ENCODE measurements at regions not wholly inside any gene's neighbourhood (a gene's known extent, or its start where the extent isn't known, plus 50 kb on each side); places are given as distances from the start of the nearest gene placed in this dataset.

DNA sequence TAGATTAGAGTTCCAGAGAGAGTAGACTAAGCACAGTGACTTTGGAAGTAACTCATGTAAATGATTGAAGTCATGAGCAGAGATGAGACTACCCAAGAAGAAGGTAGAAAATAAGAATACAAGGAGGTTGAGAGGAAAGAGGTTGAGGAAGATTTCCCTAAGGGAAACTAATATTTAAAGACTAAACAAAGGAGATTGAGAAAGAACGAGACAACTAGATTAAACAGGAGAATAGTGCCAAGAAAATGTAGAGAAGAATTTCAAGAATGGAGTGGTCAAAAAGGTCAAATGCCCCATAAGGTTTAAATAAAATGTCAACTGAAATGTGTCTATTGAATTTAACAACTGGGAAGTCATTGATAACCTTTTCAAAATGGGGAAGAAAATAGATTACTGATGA is 59.0 kb downstream of the RPS29 start:
- DNase-seq (ENCODE audit: low read depth) = no peak

GRCh38 chr14:49526101-49526500 is 60.1 kb downstream of the RPS29 start:
- DNase-seq (ENCODE audit: low read depth) = no peak

DNA sequence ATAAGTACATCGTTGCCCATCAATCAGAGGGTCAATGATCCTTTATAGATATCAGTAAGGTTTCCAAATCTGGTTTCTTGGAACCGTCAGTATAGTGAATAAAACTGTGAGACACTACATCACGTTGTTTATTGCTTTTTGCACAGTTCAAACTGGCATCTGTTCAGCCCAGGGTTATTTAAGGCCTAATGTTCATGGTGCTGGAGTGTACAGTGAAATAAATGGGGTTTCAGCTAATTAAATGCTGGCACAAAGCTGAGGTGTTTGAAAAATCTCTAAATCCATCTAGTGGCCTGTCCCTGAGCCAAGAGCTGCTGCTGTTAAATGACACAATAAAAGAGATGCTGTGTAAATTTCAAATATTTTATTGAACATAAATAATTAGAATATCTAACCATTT is 69.9 kb downstream of the RPS29 start:
- no peak for DNase-seq (ENCODE audit: low read depth)

- DNase-seq (ENCODE audit: low read depth) = no peak
Observed at GRCh38 chr14:49512571-49512970, 73.6 kb downstream of the RPS29 start.

DNA sequence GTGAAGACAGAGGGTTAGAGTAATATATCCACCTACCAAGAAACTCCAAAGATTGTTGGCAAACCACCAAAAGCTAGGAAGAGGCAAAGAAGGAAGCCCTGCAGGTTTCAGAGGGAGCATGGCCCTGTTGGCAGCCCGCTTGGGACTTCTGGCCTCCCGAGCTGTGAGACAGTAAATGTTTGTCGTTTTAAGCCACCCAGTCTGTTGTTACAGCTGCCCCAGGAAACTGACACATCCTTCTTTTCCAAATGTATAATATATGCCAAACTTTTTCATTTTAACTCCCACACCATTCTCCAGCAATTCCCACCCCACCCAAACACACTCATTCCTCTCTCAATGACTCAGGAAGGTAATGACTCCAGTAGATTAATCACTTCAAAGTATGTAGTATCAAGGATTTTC is 74.0 kb downstream of the RPS29 start:
- peak; percentile 97 for DNase-seq (ENCODE audit: low read depth)

DNA sequence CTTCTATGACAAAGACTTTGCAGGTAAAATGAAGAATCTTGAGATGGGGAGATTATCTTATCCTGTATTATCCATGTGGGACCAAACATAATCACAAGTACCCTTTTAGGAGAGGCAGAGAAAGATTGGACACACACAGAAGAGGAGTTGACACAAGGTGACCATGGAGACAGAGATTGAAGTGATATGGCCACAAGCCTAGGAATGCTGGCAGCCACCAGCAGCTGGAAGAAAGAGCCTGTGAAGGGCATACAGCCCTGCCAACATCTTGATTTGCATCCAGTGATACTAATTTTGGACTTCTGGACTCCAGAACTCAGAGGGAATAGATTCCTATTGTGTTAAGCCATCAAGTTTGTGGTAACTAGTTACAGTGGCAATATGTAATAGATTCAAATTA is 78.1 kb downstream of the RPS29 start:
- DNase-seq (ENCODE audit: low read depth) = no peak

DNA sequence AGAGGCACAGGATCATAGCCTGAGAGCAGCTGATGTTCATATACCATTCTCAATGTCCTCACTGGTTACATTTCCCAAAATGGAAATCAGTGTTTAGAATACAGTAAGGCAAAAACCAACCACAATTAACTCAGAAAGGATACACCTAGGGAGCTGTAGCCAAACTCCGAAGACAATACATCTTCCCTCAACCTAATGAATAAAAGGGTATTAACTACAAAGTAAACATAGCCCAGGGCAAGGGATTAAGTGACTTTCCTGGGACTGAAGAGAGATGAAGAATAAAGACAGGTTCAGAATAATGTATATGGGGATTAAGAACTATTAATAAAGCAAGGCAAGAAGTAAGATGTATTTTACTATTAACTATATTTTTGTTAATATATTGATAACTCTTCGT is 79.5 kb downstream of the RPS29 start:
- no peak for DNase-seq (ENCODE audit: low read depth)

DNA sequence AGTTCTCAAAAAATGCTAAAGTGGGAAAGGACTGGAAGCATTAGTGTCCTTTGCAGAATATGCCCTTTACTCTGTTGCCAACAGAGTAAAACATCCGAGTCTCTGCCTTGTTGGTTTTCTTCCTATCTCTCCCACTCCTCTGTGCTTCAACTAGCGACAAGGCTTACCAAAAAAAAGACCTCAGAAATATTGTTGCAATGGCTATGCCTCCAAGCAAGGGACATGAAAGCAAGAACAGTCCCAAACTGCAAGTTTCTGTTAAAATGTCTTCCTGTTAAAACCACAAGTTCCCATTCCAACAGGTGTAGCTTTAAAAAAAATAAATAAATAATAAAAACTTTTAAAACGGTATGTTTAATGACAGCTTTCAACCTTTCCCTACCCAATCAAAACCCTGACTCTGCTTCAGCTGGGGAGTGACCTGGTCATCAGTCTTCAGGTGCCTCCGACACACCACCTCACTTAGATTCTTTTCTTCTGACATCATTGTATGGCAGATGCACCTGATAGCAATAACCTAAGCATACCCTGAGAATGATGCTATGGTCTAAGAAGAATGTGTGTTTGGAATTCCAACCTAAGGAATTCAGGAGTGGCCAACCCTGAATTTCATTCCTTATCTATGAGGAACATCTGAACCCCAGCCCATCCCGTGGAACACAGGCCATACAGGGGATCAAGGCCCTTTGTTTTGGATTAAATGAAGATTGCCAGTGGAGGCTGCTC is 81.0 kb downstream of the RPS29 start:
- DNase-seq (ENCODE audit: low read depth) = peak; percentile 64

GRCh38 chr14:49497725-49498348 is 88.3 kb downstream of the RPS29 start:
- DNase-seq (ENCODE audit: low read depth) = peak; percentile 61

DNA sequence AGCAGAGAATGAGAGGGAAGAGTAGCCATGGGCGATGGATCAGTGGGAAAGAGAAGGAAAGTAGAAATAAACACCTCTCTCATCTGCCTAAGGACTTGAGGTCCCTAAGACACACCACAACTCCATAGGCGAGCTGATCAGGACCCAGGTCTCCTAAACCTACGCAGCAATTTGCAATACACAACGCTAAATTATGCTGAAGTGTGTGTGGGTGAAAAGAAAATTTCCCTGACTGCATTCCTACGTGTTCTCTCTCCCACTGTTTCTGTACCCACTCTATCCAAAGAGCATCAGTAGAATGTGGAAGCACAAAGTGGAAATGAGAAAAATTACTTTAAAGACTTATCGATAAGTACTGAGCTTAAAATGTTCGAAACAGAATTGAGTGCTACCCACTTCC is 88.9 kb downstream of the RPS29 start:
- DNase-seq (ENCODE audit: low read depth) = no peak

DNA sequence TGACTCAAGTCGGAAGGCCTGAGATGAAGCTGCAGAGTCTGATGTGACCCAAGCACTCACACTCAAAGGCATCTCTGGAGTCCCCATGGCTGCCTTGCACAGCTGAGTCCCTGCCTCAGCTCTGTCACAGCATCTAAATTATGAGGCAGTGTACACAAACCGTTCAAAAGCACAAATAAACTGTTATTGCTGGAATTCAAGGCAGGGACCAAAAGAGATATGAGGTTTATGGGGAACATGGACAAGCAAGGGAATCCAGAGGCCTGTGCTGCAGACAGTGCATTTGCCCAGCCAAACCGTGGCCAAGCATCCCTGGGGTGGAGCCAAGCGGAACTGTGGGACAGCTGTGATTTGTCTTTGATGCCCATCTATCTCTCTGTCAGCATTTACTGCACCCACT is 91.3 kb downstream of the RPS29 start:
- no peak for DNase-seq (ENCODE audit: low read depth)

GRCh38 chr14:49493557-49493956 is 92.6 kb downstream of the RPS29 start:
- no peak for DNase-seq (ENCODE audit: low read depth)

DNA sequence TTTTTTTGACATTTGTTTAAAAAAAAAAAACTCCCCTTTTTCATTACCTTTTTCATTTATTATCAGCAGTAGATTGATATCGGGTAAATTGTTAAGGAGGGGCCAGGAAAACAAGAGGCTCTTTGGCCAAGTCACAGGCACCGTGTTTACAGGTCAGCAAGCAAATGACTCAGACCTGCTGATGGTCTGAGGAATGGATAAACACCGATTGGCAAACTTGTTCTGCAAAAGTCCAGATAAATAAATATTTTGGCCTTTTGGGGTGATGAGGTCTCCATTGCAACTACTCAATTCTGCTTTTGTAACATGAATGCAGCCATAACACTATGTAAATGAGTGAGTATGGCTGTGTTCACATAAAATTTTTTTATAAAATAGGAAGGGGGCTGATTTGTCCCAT is 94.0 kb downstream of the RPS29 start:
- DNase-seq (ENCODE audit: low read depth) = no peak

DNA sequence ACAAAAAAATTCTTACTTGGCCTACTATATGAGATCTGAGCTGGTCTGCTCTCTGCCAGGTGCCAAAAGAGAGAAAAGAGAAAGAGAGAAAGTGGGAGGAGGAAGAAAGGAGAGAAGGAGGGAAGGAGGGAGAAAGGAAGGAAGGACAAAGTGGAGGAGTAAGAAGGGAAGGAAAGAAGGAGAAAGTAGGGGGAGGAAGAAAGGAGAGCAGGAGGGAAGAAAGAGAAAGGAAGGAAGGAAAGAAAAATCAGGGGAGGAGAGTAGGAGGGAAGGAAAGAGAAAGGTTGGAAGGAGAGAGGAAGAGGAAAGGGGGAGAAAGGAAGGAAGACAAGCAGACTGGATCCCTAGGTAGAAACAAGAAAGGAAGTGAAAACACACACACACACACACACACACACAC is 96.8 kb downstream of the RPS29 start:
- no peak for DNase-seq (ENCODE audit: low read depth)

GRCh38 chr14:49487238-49487637 is 98.9 kb downstream of the RPS29 start:
- DNase-seq (ENCODE audit: low read depth) = no peak

- DNase-seq (ENCODE audit: low read depth) = no peak
Observed at GRCh38 chr14:49485290-49485689, 100.9 kb downstream of the RPS29 start.

- DNase-seq (ENCODE audit: low read depth) = no peak
Observed at GRCh38 chr14:49484180-49484579, 102.0 kb downstream of the RPS29 start.

DNA sequence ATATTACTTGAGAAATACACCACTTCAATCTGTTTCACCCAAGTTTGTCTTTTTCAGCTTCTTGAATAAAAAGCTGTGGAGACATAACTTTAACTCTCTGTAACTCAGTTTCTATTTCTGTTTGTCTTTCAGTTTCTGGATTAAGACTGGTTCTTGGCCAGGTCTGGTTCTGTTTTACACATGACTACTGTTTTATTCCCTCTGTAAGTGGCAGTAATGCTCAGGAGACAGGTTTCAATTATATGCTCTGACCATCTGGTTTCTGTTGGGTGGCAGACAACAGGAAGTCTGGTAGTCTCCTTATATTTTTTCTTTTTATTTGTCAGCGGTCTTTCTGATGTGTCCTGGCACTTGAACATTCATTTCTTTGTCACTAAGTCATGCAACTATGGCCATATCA is 102.9 kb downstream of the RPS29 start:
- no peak for DNase-seq (ENCODE audit: low read depth)

DNA sequence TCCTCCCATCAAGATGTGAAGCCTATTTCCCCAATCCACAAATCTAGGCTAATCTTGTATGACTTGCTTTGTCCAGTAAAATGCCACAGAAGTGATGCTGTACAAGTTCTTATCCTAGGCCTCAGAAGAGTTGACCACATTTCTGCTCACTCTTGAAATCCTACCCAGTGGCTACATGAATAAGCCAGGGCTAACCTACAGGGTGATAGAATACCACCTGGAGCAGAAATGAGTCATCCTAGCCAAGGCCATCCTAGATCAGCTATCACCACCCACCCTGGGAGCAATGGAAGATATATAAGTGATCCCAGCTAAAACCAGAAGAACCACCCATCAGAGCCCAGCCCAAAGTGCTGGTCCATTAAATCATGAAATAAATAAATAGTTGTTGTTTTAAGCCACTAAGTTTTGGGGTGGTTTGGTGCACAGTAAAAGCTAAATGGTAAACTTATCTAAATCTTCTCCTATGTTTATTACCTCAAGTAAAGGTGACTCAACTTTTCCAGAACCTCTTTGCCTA is 105.1 kb downstream of the RPS29 start:
- peak; percentile 38 for DNase-seq (ENCODE audit: low read depth)

DNA sequence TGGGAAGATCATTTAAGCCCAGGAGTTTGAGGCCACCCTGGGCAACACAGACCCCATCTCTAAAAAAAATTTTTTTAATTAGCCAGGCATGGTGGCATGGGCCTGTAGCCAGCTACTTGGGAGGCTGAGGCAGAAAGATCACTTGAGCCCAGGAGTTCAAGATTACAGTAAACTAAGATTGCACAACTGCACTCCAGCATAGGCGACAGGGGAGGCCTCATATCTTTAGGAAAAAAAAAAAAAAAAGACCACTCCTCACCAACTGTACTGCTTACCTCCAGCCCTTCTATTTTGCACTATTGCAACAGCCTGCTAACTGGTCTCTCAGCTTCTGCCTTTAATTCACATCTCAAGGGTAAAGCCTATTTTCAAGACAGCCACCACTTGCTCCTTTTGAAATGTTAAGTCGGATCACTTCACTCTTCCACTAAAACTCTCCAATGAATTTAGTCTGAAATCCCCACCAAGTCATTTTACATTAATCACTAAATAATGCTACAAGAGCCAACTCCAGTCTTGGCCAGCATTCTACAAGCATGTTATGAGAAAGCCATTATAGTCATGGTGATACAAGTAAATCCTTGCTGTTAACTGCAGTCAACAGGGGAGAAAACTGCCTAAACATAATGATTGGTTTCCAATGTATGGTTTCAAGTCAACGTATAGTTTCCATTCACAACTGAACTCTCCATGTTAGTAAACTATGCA is 106.0 kb downstream of the RPS29 start:
- DNase-seq (ENCODE audit: low read depth) = no peak

GRCh38 chr14:49479432-49479831 is 106.7 kb downstream of the RPS29 start:
- DNase-seq (ENCODE audit: low read depth) = no peak

GRCh38 chr14:49478784-49479183 is 107.4 kb downstream of the RPS29 start:
- no peak for DNase-seq (ENCODE audit: low read depth)

GRCh38 chr14:49467091-49467490 is 119.1 kb downstream of the RPS29 start:
- DNase-seq (ENCODE audit: low read depth) = no peak
